Aorta (tissue), 5 donors: ENCODE measurements at regions not wholly inside any gene's neighbourhood (a gene's known extent, or its start where the extent isn't known, plus 50 kb on each side); places are given as distances from the start of the nearest gene placed in this dataset.

ENCODE experiments used
- ATAC-seq: fragments of 200-7000 bp; cut with Tn5 transposase; one replicate; pipeline ENCODE4 v1.9.1; 2022; ENCODE audit warnings: moderate library complexity; ENCODE audit not compliant: low FRiP score
- DNase-seq, 2 donors: peaks; one replicate each; pipeline ENCODE4 v3.0.0-alpha.2; 2020
- H3K27ac ChIP-seq, 2 donors: one replicate each; pipeline ENCODE4 v1.5.1; 2013; ENCODE audit warnings: low read length in 2 of 2, mild to moderate bottlenecking in 2 of 2, moderate library complexity in 2 of 2, control low read depth in 1 of 2, inconsistent platforms in 1 of 2, low read depth in 1 of 2
- H3K27me3 ChIP-seq, 2 donors: one replicate each; pipeline ENCODE4 v1.6.1; 2013; ENCODE audit warnings: control low read depth in 1 of 2, low read length in 1 of 2, mild to moderate bottlenecking in 1 of 2, moderate library complexity in 1 of 2; ENCODE audit not compliant: insufficient read depth in 2 of 2, control insufficient read depth in 1 of 2
- H3K36me3 ChIP-seq, 2 donors: one replicate each; pipeline ENCODE4 v1.6.1; 2013; ENCODE audit warnings: control low read depth in 1 of 2, low read length in 1 of 2, mild to moderate bottlenecking in 1 of 2; ENCODE audit not compliant: insufficient read depth in 2 of 2, control insufficient read depth in 1 of 2
- H3K4me1 ChIP-seq, 2 donors: one replicate each; pipeline ENCODE4 v1.6.1; 2013; ENCODE audit warnings: low read length in 2 of 2, control low read depth in 1 of 2, mild to moderate bottlenecking in 1 of 2, moderate library complexity in 1 of 2; ENCODE audit not compliant: insufficient read depth in 2 of 2, control insufficient read depth in 1 of 2
- H3K4me3 ChIP-seq, 2 donors: one replicate each; pipeline ENCODE4 v1.5.1; 2013; ENCODE audit warnings: low read length in 2 of 2, control low read depth in 1 of 2, mild to moderate bottlenecking in 1 of 2
- H3K9me3 ChIP-seq: one replicate; pipeline ENCODE4 v1.6.1; 2013; ENCODE audit warnings: mild to moderate bottlenecking, low read length; ENCODE audit not compliant: control insufficient read depth
- WGBS, 2 donors: extraction: QIAGEN DNeasy Blood & Tissue Kit; methylation state at CpG; one replicate each; pipeline ENCODE4 v1.1.7; 2013; 5-methylcytosine and 5-hydroxymethylcytosine counted together
- intact Hi-C, 2 donors: fragments of 100-400 bp; cut with DNase I; formaldehyde crosslinking; loops; one replicate each; pipeline versions ENCODE4 v1.14.2 to v1.15.0; 2022
- donor health status: healthy with polysubstance abuse.
- donor health status: Bipolar disorder and iron deficiency.
- donor health status: DM: no; HTN: no; CAD: no.
- donor health status: DM: no; HTN: no; CAD: no.
- donor health status: DM: yes; HTN: yes; CAD: no.

GRCh38 chr6:21468461-21468860, 125.1 kb upstream of the SOX4 start:
- Histone ChIP-seq H3K9me3 (no peaks in the 10 kb centered on the region), H3K27me3 (no peaks in the 10 kb centered on the region), H3K36me3 (no peaks in the 10 kb centered on the region), H3K4me1 (no peaks in the 10 kb centered on the region), H3K4me3 (no peak overlapping the region), H3K27ac (no peak overlapping the region)
- DNase-seq (no peak), ATAC-seq (no peak)
- intact Hi-C loops, result no loop called here
- WGBS, 2 donors, result 97 to 98% methylated on average over 1 of the region's 1 CpG

- no peak for DNase-seq
- no peak for ATAC-seq
- H3K4me3 ChIP-seq, result no peak overlapping the region
- intact Hi-C loops, result no loop called here
- no peak overlapping the region for H3K27ac ChIP-seq
- 93 to 94% methylated on average over 3 of the region's 3 CpGs for WGBS, 2 donors
- no peaks in the 10 kb centered on the region for H3K27me3 ChIP-seq
- H3K36me3 ChIP-seq, result no peaks in the 10 kb centered on the region
- H3K4me1 ChIP-seq, result no peaks in the 10 kb centered on the region
- H3K9me3 ChIP-seq, result no peaks in the 10 kb centered on the region
Measured at GRCh38 chr6:21469213-21469612, 124.3 kb upstream of the SOX4 start.

- Histone ChIP-seq H3K27ac (no peak overlapping the region), H3K9me3 (no peaks in the 10 kb centered on the region), H3K4me3 (no peak overlapping the region), H3K27me3 (no peaks in the 10 kb centered on the region), H3K4me1 (peaks cover 0 to 7% of the 10 kb centered on the region in 2 donors), H3K36me3 (no peaks in the 10 kb centered on the region)
- intact Hi-C loops, result no loop called here
- DNase-seq, result no peak
- no peak for ATAC-seq
- WGBS, 2 donors, result 82% methylated on average over 4 of the region's 4 CpGs
Measured at GRCh38 chr6:21476112-21476511, 117.4 kb upstream of the SOX4 start.

- no peak overlapping the region for H3K27ac ChIP-seq
- DNase-seq (no peak), ATAC-seq (no peak)
- peaks cover 0 to 7% of the 10 kb centered on the region in 2 donors for H3K4me1 ChIP-seq
- H3K9me3 ChIP-seq, result no peaks in the 10 kb centered on the region
- intact Hi-C loops, result no loop called here
- H3K27me3 ChIP-seq, result no peaks in the 10 kb centered on the region
- WGBS, 2 donors, result 79 to 91% methylated on average over 2 of the region's 2 CpGs
- H3K36me3 ChIP-seq, result no peaks in the 10 kb centered on the region
- no peak overlapping the region for H3K4me3 ChIP-seq
Measured at GRCh38 chr6:21478411-21478810, 115.1 kb upstream of the SOX4 start.

GRCh38 chr6:21478883-21479539, 114.5 kb upstream of the SOX4 start:
- Histone ChIP-seq H3K27me3 (no peaks in the 10 kb centered on the region), H3K9me3 (no peaks in the 10 kb centered on the region), H3K4me1 (peaks cover 0 to 7% of the 10 kb centered on the region in 2 donors), H3K27ac (no peak overlapping the region), H3K36me3 (no peaks in the 10 kb centered on the region), H3K4me3 (peak overlapping the region in 1 of 2 donors; percentile 26)
- DNase-seq, result no peak
- 19 to 20% methylated on average over 15 of the region's 15 CpGs for WGBS, 2 donors
- ATAC-seq, result peak; percentile 47
- intact Hi-C loops, result no loop called here

- Histone ChIP-seq H3K36me3 (no peaks in the 10 kb centered on the region), H3K27me3 (no peaks in the 10 kb centered on the region), H3K4me3 (no peak overlapping the region), H3K4me1 (no peaks in the 10 kb centered on the region), H3K9me3 (no peaks in the 10 kb centered on the region), H3K27ac (no peak overlapping the region)
- no peak for DNase-seq
- ATAC-seq, result no peak
- 47 to 62% methylated on average over 4 of the region's 4 CpGs for whole genome bisulfite sequencing, 2 donors
- intact Hi-C loops, result no loop called here
Measured at GRCh38 chr6:21486115-21486514, 107.4 kb upstream of the SOX4 start.

- Histone ChIP-seq H3K4me1 (no peaks in the 10 kb centered on the region), H3K27me3 (no peaks in the 10 kb centered on the region), H3K27ac (no peak overlapping the region), H3K4me3 (no peak overlapping the region), H3K9me3 (no peaks in the 10 kb centered on the region), H3K36me3 (no peaks in the 10 kb centered on the region)
- intact Hi-C loops, result no loop called here
- DNase-seq (no peak), ATAC-seq (no peak)
- WGBS, 2 donors, result 96 to 98% methylated on average over 3 of the region's 3 CpGs
Measured at GRCh38 chr6:21489826-21490225, 103.7 kb upstream of the SOX4 start.

GRCh38 chr6:21491955-21492354, 101.6 kb upstream of the SOX4 start:
- H3K4me3 ChIP-seq, result no peak overlapping the region
- H3K36me3 ChIP-seq, result no peaks in the 10 kb centered on the region
- H3K9me3 ChIP-seq, result no peaks in the 10 kb centered on the region
- no peaks in the 10 kb centered on the region for H3K27me3 ChIP-seq
- no peak overlapping the region for H3K27ac ChIP-seq
- no peak for ATAC-seq
- H3K4me1 ChIP-seq, result no peaks in the 10 kb centered on the region
- 96 to 97% methylated on average over 3 of the region's 3 CpGs for WGBS, 2 donors
- DNase-seq, result no peak
- intact Hi-C loops, result no loop called here

GRCh38 chr6:21494505-21494904, 99.0 kb upstream of the SOX4 start:
- H3K27ac ChIP-seq, result no peak overlapping the region
- intact Hi-C loops, result no loop called here
- H3K4me3 ChIP-seq, result no peak overlapping the region
- no peak for ATAC-seq
- no peak for DNase-seq
- H3K36me3 ChIP-seq, result no peaks in the 10 kb centered on the region
- H3K27me3 ChIP-seq, result no peaks in the 10 kb centered on the region
- no peaks in the 10 kb centered on the region for H3K4me1 ChIP-seq
- WGBS, 2 donors, result 83 to 94% methylated on average over 8 of the region's 8 CpGs
- H3K9me3 ChIP-seq, result no peaks in the 10 kb centered on the region
